Stimulated activated CD8-positive, alpha-beta memory T cell treated with anti-CD3 and anti-CD28 coated beads, Interleukin-4, amount 100 ng/mL, for 4 hours (primary cell): ENCODE measurements at regions not wholly inside any gene's neighbourhood (a gene's known extent, or its start where the extent isn't known, plus 50 kb on each side); places are given as distances from the start of the nearest gene placed in this dataset.

Source experiments
- DNase-seq, 2 donors: peaks; one replicate each; pipeline ENCODE4 v3.0.0-alpha.2; 2020; ENCODE audit warnings: low read depth in 2 of 2, low spot score in 1 of 2

GRCh38 chr3:109897734-109898133 lies 560.4 kb upstream of the DPPA4 start:
- DNase-seq, result no peak

DNA sequence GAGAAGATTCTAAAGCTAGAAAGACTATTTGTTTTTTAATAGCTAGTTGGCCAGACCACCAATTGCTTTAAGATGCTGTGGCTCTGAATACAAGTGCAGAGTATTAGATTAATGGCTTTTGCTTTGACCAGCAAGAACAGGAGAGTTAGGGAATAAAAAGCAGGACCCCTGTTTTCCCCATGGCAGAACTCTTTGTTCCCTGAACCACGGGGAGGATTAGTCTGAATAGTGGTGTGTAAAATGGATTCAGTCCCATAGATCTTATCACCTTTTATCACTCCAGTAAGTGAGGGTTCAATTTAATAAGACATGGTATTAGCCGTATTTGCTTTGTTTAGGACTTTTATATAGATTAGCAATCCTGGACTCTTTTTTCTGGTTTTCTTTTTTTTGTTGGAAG lies 562.6 kb upstream of the DPPA4 start:
- DNase-seq, result no peak

DNA sequence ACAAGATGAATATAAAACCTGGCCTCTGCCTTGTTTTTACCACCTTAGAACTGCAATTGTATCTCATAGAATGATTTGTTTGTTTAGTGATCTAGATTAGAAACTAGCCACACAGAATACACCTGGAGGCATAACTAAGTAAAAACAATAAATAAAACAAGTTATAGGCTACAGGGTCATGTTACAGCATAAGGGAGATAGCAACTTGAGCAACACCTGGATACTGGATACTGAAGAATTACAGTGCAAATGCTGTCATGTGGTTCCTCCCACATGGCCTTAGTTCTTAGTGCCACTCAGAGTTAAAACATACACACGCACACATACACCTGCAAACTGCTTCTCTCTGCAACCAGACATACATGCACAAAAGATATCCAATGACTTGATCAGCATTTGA lies 563.4 kb upstream of the DPPA4 start:
- DNase-seq, result no peak

DNA sequence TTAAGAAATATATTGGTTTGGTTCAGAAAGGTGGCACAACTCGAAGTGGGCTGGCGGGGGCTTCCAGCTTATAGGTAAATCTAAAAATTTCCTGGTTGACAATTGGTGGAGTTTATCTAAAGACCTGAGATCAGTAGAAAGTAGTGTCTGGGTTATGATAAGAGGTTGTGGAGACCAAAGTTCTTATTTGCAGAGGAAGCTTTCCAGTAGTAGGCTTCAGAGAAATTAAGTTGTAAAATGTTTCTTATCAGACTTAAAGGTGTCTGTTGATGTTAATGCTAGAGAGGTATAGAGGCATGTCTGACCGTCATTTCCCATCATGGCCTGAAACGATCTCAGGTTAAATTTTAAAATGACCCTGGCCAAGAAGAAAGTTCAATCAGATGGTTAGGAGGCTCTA lies 565.2 kb upstream of the DPPA4 start:
- no peak for DNase-seq

DNA sequence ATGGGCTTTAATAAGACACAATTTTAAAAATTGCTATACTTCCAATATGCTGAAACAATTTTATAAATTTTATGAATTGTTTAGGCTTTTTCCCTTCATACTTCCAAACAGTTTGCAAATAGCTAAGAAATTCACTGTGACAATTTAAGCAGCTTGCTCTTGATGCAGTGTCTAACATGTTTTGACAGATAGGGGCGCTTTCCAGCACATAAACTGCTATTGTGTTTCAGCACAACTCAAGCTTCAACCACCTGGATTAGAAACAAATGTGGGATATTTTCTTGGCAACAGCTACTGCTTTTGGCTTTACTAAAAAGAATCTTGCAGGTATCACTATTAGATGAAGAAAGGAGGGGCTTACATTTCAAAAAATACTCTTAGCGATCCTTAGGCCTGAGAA lies 565.8 kb upstream of the DPPA4 start:
- no peak for DNase-seq

- no peak for DNase-seq
These were observed 573.4 kb upstream of the DPPA4 start for GRCh38 chr3:109910772-109911171.

DNA sequence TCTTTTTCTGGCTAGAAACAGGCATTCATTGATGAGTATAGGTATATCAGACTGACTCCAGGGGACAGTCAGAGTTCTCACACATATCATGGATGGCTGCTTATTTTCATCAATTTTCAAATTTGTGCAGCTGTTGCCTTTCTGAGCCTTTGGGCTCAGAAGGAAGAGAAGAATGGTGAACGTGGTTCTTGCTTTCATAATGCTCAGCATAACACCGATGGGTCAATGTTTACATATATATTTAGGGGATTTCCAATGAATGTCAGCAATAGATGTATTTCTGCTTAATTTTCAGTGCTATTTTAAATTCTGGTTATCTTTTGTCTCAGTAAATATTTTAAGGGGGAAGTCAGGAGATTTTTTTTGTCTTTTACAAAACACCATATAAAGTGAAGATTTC lies 581.4 kb upstream of the DPPA4 start:
- DNase-seq, result no peak

DNA sequence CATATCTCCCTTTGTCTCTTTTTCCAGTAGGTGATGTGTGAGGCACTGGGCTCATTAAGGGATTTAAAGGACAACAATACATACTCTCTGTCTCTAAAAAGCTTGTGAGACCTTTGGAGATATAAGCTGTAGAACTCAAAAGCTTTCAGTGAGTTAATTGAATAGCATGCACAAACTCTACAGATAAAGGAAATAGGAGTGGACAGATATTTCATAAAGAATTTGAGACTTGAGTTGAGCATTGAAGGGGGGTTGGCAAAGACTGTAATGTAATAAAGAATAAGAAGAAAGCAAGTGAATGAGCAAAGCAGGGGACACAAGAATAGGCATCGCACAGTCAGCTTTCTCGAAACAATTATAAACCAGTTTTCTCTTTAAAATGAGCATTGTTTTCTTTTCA lies 583.4 kb upstream of the DPPA4 start:
- DNase-seq, result no peak

GRCh38 chr3:109921509-109921908 lies 584.2 kb upstream of the DPPA4 start:
- DNase-seq, result no peak

GRCh38 chr3:109922856-109923255 lies 585.5 kb upstream of the DPPA4 start:
- no peak for DNase-seq

GRCh38 chr3:109923431-109923830 lies 586.1 kb upstream of the DPPA4 start:
- no peak for DNase-seq

DNA sequence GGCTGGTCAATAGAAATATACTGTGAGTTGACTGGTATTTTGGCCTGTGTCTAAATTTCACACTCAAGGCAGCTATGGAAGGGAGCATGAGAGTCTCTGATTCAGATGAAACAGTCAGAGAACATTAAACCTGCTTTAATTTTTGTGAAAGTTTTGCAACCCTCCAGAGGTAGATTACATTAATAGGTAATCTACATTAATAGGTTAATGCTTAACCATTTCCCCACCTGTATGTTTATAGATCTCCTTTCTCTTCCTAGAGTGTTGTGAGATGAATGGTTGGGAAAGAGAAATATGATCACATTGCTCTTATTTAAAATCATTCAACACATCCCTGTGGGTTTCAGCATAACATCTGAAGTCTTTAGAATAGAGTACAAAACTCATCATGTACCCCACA lies 586.9 kb upstream of the DPPA4 start:
- DNase-seq, result no peak

GRCh38 chr3:109926376-109926775 lies 589.0 kb upstream of the DPPA4 start:
- DNase-seq, result no peak

GRCh38 chr3:109927161-109927560 lies 589.8 kb upstream of the DPPA4 start:
- no peak for DNase-seq

DNA sequence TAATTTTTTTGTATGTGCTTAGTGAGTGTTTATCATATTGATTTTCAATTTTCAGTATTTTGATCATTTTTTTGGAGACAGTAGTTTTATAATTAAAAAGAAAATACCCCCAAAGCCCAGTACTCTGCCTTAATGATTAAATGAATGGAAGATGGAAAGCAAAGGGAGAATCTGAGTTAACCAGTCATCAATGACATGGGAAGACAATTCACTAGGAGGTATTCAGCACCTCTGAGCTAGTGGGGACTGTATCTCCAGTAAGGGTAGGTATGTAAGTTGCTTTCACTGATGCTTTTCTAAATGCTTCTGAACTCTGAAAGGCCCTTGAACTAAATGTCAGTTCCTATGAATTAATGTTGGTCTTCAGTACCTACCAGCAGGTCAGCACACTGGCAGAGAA lies 590.4 kb upstream of the DPPA4 start:
- no peak for DNase-seq

DNA sequence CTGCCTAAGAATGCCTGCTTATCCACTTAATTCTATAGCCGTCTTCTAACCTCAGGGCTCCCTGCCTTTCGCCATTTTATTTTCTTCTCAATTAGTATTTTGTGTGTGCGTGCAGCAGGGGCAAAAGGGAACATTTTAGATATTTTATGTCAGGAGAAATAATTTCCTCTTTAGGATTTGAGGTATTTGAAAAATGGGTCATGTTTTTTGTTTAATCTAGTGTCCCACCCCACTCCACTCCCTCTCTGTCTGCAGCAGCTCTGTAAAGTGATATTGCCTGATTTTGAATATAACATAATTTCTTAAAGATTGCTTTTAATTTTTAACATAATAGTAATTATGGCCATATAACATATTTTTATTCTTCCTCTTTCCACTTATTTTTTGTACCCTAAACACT lies 593.2 kb upstream of the DPPA4 start:
- DNase-seq, result no peak

GRCh38 chr3:109933576-109933975 lies 596.2 kb upstream of the DPPA4 start:
- DNase-seq, result no peak

GRCh38 chr3:109939817-109940216 lies 602.5 kb upstream of the DPPA4 start:
- DNase-seq, result no peak

DNA sequence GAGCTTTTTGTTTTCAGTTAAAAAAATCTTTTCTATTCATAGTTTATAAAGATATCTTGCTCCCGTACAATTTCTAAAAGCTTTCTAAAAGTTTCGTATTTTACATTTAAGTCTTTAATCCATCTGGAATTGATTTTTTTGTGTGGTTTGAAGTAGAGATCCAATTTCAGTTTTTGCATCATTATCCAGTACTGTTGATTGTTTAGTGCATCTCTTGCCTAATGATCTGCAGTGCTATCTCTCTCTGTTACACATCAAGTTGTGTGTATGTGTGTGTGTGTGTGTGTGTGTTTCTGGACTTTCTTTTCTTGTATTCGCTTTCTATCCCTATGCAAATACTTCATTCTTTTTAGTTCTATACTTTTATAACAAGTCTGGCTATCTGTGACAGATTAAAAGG lies 605.8 kb upstream of the DPPA4 start:
- DNase-seq, result no peak

DNA sequence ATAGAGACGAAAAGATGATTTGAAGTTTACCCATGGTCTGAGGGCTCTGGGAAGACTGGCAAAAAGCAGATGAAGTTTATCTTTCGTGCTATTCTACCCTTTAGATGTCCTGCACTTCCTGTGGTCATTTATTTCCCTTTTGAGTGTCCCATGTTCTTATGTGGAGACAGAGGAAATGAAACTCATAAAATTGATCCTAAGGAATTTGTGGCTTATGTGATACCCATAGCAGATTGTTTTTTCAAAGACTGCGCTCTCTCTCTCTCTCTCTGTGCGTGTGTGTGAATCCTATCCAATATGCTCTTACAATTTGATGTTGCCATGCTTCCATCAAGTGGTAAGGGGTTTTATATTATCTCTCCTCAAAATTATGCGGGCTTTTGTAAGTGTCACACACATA lies 607.5 kb upstream of the DPPA4 start:
- DNase-seq, result no peak

- DNase-seq, result no peak
These were observed 615.6 kb upstream of the DPPA4 start for GRCh38 chr3:109952924-109953323.

DNA sequence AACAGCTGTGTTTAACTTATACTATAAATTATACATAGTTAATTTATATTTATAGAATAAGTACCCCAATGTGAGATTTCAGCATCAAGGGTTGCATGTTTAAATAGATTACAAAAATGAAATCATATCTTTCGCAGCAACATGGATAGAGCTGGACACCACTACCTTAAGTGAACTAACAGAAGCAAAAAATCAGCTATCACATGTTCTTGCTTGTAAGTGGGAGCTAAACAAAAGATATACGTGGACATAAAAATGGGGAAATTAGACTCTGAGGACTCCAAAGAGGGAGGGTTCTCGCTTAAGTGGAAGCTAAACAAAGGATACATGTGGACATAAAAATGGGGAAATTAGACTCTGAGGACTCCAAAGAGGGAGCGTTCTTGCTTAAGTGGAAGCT lies 626.5 kb upstream of the DPPA4 start:
- no peak for DNase-seq

DNA sequence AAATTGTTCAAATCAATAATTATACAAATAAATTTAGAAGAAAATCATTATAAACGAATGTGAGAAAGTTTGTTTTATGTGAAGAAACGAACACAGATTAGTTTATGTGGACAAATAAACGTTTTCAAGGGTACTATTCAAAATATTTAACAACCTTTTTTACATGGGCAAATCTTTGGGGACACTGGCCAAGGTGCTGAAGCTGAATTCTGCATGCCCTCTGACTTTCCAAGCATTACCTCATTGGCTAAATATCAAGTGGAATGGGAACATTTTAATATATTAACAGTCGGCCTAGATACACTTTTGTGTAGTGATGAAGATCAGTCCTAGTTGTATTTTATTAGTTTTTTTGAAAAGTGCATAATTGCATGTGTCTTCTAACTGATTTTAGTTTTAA lies 636.4 kb upstream of the DPPA4 start:
- DNase-seq, result no peak

DNA sequence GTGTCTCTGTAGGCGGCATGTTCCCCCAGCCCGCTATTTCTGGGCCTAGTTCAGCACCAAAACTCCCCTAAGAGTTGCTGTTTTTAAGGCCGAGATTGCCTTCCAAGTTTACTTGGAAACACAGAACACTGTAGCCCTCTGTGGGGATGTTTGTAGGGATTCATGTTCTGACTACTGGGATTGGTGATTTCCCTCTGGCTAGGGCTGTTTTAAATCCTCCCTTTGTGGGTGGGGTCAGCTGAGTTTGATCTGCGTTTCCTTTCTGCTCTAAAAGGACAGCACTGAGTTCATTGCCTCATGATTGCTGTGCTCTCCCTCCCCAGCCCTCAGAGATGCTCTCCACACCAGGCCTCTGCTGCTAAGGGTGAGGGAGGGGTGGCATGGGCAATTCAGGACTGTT lies 640.6 kb upstream of the DPPA4 start:
- DNase-seq, result no peak
